SK-MEL-5 (cell line): ENCODE measurements at regions not wholly inside any gene's neighbourhood (a gene's known extent, or its start where the extent isn't known, plus 50 kb on each side); places are given as distances from the start of the nearest gene placed in this dataset.
A peak's percentile ranks its signal among the peaks of the same experiment; 100 is the strongest.

Source experiments
- DNase-seq: peaks from one replicate; pipeline ENCODE4 v3.0.0-alpha.2; 2016; ENCODE audit warnings: low read depth, low spot score
- in situ Hi-C: cut with HindIII; loops from 2 replicates; pipeline ENCODE4 v1.10.0; 2016; ENCODE audit warnings: low sequenced_read_pairs, high pct_unique_total_duplicates, low pct_unique_long_range_greater_than_20kb

DNA sequence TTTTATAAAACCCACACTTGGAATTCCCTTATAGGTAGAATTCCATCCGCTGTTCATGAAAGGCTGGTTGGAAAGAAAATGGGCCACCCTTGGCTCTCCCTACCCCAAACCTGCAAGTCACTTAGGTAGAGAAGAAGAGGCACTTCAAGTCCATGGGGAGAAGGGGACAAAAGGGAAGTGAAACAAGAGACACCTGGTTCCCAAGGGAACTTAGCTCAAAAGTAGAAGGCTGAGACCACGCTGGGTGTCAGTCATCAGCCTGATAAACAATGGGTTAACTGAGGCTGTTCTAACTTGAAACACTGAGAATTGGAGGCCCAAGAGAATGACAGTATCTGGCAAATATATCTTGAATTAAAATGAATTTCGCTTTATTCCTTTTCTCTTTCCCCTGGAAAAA, 330.8 kb upstream of the NFE2L3 start:
- in situ Hi-C loops: no loop called here
- DNase-seq: no peak

GRCh38 chr7:25822823-25823222, 329.2 kb upstream of the NFE2L3 start:
- DNase-seq: no peak
- in situ Hi-C loops: no loop called here

DNA sequence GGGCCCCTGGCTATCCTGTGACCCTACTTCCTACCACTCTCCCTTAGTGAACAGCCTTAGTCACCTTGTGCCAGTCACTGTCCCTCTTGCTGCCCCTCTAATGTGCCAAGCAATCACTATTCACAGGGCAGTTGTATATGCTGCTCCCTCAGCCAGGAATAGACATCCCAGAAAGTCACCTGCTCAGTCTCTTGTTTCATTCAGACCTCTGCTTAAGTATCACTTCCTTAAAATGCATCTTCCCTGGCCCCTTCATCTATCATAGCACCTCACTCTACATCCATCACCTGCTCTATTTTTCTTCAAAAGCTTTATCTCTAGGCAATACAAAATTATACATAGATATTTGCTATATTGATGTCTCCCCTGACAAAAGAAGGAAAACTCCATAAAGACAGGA, 328.4 kb upstream of the NFE2L3 start:
- in situ Hi-C loops: no loop called here
- no peak for DNase-seq

DNA sequence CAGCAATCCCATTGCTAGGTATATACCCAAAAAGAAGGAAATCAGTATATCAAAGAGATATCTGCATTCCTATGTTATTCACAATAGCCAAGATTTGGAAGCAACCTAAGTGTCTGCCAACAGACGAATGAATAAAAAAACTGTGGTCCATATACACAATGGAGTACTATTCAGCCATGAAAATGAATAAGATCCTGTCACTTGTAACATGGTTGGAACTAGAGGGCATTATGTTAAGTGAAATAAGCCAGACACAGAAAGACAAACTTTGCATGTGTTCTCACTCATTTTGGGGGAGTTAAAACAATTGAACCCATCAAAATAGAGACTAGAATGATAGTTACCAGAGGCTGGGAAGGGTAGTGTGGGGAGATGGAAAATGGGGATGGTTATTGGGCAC, 323.5 kb upstream of the NFE2L3 start:
- DNase-seq: no peak
- in situ Hi-C loops: no loop called here

DNA sequence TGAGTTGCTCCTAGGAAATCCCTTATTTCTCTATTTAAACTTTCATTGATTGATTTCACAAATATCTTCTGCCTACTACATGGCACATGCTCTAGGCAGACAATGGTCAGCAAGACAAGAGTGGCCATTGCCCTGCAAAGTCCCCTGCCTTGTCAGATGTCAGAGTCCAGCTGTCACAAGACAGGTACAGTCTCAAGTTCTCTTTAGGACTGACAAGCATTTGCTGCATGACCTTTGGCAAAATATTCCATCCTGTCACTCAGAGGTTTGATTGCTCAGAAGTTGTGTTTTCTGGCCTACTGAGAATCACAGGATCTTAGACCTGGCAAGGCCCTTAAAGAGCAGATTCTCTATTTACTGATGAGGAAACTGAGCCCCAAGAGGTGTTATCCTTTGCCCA, 322.3 kb upstream of the NFE2L3 start:
- DNase-seq: no peak
- in situ Hi-C loops: no loop called here

DNA sequence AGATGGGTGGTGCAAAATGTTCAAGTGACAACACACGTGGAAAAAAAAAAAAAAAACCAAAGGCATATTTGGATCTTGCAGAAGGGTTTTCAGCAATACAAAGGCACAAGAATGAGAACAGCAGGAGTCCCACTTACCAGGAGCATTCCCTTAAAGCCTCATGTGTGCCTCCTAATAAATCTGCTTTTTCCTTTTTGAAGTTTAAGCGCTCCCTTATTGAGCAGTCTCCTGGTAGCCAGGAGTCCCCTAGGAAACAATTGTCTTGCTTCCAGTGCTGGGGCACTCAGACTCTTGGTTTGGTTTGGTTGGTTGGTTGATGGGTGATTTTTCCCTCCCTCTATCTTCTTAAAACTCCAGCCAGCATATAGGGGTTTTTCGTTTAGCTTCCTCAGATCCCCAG, 321.8 kb upstream of the NFE2L3 start:
- in situ Hi-C loops: no loop called here

GRCh38 chr7:25831062-25831691, 320.8 kb upstream of the NFE2L3 start:
- in situ Hi-C loops: no loop called here
- no peak for DNase-seq

More for the DNA sequence above, 321.8 kb upstream of the NFE2L3 start:
- no peak for DNase-seq

GRCh38 chr7:25831831-25832411, 320.1 kb upstream of the NFE2L3 start:
- in situ Hi-C loops: no loop called here
- peak; percentile 37 for DNase-seq

- in situ Hi-C loops: no loop called here
- DNase-seq: peak; percentile 79
Measured at GRCh38 chr7:25832456-25832855, 319.5 kb upstream of the NFE2L3 start.

DNA sequence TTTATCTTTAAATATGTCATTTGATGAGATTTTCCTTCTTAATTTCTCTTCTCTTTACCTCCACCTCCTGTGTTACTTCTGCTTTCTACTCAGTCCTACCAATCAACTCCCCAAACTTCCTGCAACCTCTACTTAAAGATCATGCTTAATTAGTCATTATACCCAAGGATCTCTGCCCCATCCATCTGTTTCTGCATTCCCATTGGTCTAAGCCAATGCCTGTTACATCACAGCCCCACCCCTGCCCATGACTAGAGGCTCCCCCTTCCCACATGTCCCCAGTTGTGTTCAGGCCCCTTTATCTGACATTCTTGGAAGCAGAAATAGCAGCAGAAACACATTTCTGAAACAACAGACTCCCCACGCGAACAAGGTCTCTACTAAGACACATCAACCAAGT, 319.1 kb upstream of the NFE2L3 start:
- in situ Hi-C loops: no loop called here
- peak; percentile 44 for DNase-seq

- in situ Hi-C loops: no loop called here
- no peak for DNase-seq
Measured at GRCh38 chr7:25834050-25834449, 317.9 kb upstream of the NFE2L3 start.

GRCh38 chr7:25835197-25835596, 316.8 kb upstream of the NFE2L3 start:
- DNase-seq: no peak
- in situ Hi-C loops: no loop called here

DNA sequence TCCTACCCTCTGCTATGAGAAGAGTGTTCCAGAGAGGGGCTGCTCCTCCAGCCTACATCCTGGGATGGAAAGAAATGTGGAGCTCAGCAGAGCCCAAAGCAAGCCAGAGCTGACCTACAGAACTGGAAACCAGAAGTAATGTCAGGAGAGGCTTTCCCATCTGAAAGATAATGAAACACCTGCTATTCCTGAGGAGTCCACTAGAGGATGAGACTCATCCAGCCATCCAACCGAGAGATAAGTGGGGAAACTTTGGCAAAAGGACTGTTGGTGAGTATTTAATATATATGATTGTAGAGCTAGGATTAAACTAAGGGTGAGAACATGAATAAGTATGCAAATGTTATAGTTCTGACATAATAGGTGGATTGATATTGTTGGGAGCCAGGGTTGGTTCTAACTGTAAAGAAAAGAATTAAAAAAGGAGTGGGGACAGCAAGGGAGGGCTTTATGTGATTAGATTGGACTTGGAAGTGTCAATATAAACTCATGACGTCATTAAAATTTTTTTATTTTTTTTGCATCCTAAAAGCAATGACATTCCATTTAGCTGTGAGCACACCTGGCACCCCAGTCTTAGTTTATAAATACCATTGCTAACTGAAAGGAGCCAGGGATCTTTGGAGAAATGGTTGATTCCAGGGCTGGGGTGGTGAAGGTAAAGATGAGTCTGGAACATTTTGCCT, 312.8 kb upstream of the NFE2L3 start:
- in situ Hi-C loops: no loop called here
- DNase-seq: peak; percentile 82

DNA sequence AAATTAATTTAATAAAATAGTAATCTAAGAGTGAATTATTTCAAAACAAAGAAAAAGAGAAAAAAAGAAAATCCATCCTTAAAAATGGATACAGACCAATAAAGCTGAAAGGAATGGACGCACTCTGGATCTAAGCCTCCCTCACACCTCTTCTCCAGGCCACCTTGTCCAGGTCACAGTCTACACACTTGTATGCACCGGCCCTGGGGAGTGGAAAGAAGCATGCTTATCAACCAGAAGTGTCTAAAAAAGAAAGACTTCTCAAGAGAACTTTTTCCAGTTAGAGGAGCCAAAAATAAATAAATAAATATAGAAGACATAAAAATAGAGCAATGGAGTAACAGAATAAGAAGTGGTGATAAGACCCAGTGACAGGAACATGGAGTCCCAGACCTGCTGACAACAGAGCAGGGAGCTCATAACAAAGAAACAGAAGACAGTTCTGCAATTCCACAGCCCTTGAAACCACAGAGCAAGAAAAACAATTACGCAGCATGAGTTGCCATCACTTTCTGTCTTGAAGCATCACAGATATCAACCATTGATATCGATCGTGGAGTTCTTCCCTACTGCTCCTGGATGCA, 311.7 kb upstream of the NFE2L3 start:
- no peak for DNase-seq
- in situ Hi-C loops: no loop called here

DNA sequence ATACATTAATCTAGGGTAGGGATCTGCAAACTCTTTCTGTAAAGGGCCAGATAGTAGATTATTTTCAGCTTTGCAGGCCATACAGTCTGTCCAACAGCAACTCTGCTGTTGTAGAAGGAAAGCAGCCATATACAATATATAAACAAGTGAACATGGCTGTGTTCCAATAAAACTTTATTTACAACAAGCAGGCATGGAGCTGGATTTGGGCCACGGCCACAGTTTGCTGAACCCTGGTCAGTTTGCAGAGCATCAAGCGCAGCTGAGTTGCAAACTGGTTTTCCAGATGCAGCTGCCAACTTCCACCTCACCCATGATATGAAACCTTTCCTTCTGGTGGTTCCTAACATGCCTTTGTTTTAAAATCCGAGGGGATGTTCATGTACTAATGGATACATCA, 310.4 kb upstream of the NFE2L3 start:
- in situ Hi-C loops: no loop called here

DNA sequence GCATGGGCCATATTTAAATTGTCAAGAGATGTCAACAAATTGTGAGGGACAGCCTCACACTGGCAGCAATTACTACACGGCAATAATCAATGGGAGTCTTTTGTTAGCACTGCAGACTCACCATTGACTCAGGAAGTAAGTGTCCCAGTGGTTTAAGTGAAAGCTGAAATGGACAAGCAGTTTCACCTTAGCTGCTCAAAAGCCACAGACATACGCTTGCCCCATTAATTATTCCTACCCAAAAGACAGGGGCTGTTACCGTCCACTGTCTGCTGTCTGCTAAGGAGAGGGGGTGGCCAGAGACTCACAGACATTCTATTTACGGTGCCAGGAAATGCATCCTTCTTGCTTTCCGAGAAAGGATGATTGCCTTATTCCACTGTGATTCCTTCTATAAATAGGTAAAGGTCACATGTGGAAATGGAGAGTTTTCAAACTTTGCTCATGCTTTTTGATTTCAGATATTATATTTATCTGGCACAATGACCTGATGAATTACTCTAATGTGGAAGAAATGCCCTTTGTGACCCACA, 309.7 kb upstream of the NFE2L3 start:
- in situ Hi-C loops: no loop called here
- DNase-seq: peak; percentile 77

More for the DNA sequence above, 310.4 kb upstream of the NFE2L3 start:
- DNase-seq: no peak

GRCh38 chr7:25843467-25843866, 308.5 kb upstream of the NFE2L3 start:
- peak; percentile 58 for DNase-seq
- in situ Hi-C loops: no loop called here

DNA sequence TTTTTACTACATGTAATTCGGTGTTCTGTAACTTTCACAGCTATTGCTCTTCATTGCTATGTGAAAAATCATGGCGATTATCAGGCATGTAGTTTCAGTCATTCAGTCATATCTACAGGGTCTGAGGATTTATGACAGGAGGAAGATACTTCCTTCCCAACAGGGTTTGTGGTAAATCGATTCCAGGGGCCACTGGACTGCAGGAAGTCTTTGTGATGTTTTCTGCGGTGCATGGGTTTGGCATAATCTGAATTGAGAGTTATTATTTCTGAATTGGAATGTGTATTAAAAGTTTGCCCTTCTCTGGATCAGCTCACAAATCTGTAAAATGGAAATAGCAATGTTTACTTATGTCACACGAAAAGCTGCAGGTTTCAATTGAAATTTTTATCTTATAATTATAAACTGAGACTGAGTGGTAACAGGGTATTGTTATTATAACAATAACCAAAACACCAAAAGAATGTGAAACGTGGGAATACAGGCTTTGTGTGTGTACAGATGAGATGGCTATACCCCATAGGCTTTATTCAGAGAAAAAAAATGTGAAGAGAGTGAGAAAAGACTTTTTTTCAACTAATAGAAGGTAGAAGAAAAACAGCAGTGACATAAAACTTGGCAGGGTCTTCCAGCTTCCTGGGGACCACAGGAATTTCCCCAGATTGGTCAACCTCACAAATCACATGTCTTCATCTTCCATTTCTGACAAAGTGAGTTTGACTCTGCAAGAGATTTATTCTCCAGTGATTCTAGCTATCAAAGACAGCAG, 307.7 kb upstream of the NFE2L3 start:
- in situ Hi-C loops: no loop called here

More for the DNA sequence above, 307.7 kb upstream of the NFE2L3 start:
- DNase-seq: no peak
